HL-60 (cell line): ENCODE measurements at regions not wholly inside any gene's neighbourhood (a gene's known extent, or its start where the extent isn't known, plus 50 kb on each side); places are given as distances from the start of the nearest gene placed in this dataset.

Experiments used
- DNase-seq, 2 experiments: peaks; one replicate each; pipeline ENCODE4 v3.0.0-alpha.2; 2010 to 2020; ENCODE audit warnings: low read depth in 1 of 2, low spot score in 1 of 2
- H3K27ac ChIP-seq: fragments of 250-450 bp; sonication (Bioruptor Pico); replicated peaks from 2 replicates; pipeline ENCODE4 v1.5.1; 2020; ENCODE audit warnings: mild to moderate bottlenecking, moderate library complexity
- H3K27me3 ChIP-seq: fragments of 250-450 bp; sonication (Bioruptor Pico); 2 replicates; pipeline ENCODE4 v1.5.1; 2021; ENCODE audit warnings: mild to moderate bottlenecking, moderate library complexity; ENCODE audit not compliant: insufficient read depth, poor library complexity, severe bottlenecking
- H3K4me3 ChIP-seq: replicated peaks from 2 replicates; pipeline ENCODE4 v1.5.1; 2011; ENCODE audit warnings: mild to moderate bottlenecking, control low read depth, low read length; ENCODE audit not compliant: insufficient read depth
- GABPA ChIP-seq: IDR thresholded peaks from 2 replicates; pipeline ENCODE4 v1.6.1; 2012; ENCODE audit warnings: low read depth
- POLR2AphosphoS5 ChIP-seq: IDR thresholded peaks from 2 replicates; pipeline ENCODE4 v1.6.1; 2012; ENCODE audit warnings: low read depth
- REST ChIP-seq: IDR thresholded peaks from 2 replicates; pipeline ENCODE4 v1.6.1; 2012; ENCODE audit warnings: low read depth; ENCODE audit not compliant: insufficient replicate concordance
- SPI1 ChIP-seq: IDR thresholded peaks from 2 replicates; pipeline ENCODE4 v1.6.1; 2012; ENCODE audit warnings: low read depth, mild to moderate bottlenecking, borderline replicate concordance
- TF ChIP-seq, protein P1 (sequence below): IDR thresholded peaks from one replicate; pipeline ENCODE4 v1.5.1; 2011; ENCODE audit warnings: low read length, control low read depth, inconsistent platforms; ENCODE audit not compliant: insufficient read depth

DNA sequence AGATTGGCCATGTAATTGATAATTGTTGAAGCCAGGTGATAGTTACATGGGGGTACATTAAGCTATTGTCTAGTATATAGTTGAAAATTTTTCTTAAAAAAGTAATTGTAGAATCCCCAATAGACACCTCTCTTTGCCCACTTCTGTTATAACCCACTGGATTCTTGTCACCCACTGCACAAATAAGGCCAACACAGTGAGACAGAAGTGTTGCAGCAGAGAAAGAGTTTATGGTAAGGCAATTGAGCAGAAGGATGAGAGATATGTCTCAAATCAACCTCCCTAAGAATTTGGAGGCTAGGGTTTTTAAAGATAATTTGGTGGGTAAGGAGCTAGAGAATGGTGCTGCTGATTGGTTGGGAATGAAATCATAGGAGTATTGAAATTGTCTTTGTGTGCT lies 270.3 kb upstream of the TAC1 start:
- Histone ChIP-seq H3K27ac (no peak overlapping the region), H3K4me3 (no peak overlapping the region), H3K27me3 (no peaks in the 10 kb centered on the region)
- TF ChIP-seq POLR2AphosphoS5 (no peak), GABPA (no peak), REST (no peak), SPI1 (no peak)
- TF ChIP-seq, protein P1, sequence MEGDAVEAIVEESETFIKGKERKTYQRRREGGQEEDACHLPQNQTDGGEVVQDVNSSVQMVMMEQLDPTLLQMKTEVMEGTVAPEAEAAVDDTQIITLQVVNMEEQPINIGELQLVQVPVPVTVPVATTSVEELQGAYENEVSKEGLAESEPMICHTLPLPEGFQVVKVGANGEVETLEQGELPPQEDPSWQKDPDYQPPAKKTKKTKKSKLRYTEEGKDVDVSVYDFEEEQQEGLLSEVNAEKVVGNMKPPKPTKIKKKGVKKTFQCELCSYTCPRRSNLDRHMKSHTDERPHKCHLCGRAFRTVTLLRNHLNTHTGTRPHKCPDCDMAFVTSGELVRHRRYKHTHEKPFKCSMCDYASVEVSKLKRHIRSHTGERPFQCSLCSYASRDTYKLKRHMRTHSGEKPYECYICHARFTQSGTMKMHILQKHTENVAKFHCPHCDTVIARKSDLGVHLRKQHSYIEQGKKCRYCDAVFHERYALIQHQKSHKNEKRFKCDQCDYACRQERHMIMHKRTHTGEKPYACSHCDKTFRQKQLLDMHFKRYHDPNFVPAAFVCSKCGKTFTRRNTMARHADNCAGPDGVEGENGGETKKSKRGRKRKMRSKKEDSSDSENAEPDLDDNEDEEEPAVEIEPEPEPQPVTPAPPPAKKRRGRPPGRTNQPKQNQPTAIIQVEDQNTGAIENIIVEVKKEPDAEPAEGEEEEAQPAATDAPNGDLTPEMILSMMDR: no peak
- DNase-seq: no peak

- no peak for TF ChIP-seq POLR2AphosphoS5
- TF ChIP-seq REST: no peak
- TF ChIP-seq GABPA: no peak
- TF ChIP-seq, protein P1: no peak
- TF ChIP-seq SPI1: no peak
- Histone ChIP-seq H3K27me3 (no peaks in the 10 kb centered on the region), H3K27ac (no peak overlapping the region), H3K4me3 (no peak overlapping the region)
- DNase-seq: no peak
Observed at GRCh38 chr7:97466071-97466470, 265.8 kb upstream of the TAC1 start.

DNA sequence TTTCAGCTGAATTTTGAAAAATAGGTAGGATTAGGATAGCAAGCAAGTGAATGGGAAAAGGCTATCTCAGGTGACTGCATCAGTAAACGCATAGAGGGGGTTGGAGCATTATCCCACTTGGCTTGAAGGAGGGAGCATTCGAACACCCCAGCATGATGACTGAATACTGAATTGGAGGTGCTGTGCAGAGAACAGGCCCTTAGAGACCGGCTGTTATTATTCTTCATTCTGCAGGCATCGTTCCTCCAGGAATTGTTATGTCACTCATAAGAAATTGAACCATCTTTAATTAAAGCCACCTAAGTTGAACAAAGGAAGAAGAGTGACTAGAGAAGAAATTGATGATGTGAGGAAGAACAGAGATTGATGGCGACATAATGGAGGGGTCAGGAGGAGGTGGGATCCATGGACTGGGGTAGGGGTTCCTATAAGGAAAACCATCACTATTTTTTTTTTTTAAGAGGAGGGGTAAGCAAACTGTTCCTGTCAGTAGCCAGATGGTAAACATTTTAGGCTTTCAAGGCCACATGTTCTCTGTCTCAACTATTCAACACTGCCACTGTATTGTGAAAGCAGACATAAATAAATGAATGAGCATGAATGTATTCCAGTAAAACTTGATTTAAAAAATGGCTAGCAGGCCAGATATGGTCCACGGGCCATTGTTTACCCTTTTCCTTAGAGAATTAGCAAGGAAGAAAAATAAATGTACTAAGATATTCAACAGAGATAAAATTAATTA lies 264.7 kb upstream of the TAC1 start:
- Histone ChIP-seq H3K27me3 (peaks cover 2% of the 10 kb centered on the region), H3K27ac (no peak overlapping the region), H3K4me3 (no peak overlapping the region)
- TF ChIP-seq GABPA (no peak), REST (no peak), SPI1 (no peak), POLR2AphosphoS5 (no peak)
- TF ChIP-seq, protein P1: no peak
- DNase-seq: no peak
